Duodenal mucosa (tissue), 2 donors: ENCODE measurements at regions not wholly inside any gene's neighbourhood (a gene's known extent, or its start where the extent isn't known, plus 50 kb on each side); places are given as distances from the start of the nearest gene placed in this dataset.
"Not testable (repeated sequence)": the region's sequence is repeated elsewhere in the genome, so short reads cannot be mapped to it uniquely, and the experiment has no call there.

Source experiments
- H3K27ac ChIP-seq: one replicate; pipeline ENCODE4 v1.7.0; 2013; ENCODE audit warnings: low read depth, low read length
- H3K27me3 ChIP-seq, 2 donors: one replicate each; pipeline ENCODE4 v1.7.0; 2013; ENCODE audit warnings: low read length in 2 of 2, control low read depth in 1 of 2; ENCODE audit not compliant: insufficient read depth in 2 of 2, control insufficient read depth in 1 of 2
- H3K36me3 ChIP-seq, 2 donors: one replicate each; pipeline ENCODE4 v1.7.0; 2013; ENCODE audit warnings: low read length in 2 of 2, control low read depth in 1 of 2; ENCODE audit not compliant: insufficient read depth in 2 of 2, control insufficient read depth in 1 of 2
- H3K4me1 ChIP-seq, 2 donors: one replicate each; pipeline ENCODE4 v1.7.0; 2013; ENCODE audit warnings: low read length in 2 of 2, control low read depth in 1 of 2; ENCODE audit not compliant: insufficient read depth in 2 of 2, control insufficient read depth in 1 of 2
- H3K4me3 ChIP-seq, 2 donors: one replicate each; pipeline ENCODE4 v1.7.0; 2013; ENCODE audit warnings: low read length in 2 of 2, low read depth in 1 of 2
- H3K9ac ChIP-seq, 2 donors: one replicate each; pipeline ENCODE4 v1.7.0; 2013; ENCODE audit warnings: low read length in 2 of 2, low read depth in 1 of 2
- H3K9me3 ChIP-seq, 2 donors: one replicate each; pipeline ENCODE4 v1.7.0; 2013; ENCODE audit warnings: low read length in 2 of 2, control low read depth in 1 of 2; ENCODE audit not compliant: control insufficient read depth in 1 of 2

- Histone ChIP-seq H3K9me3 (peaks cover 0 to 2% of the 10 kb centered on the region in 2 donors), H3K27me3 (no peaks in the 10 kb centered on the region), H3K36me3 (no peaks in the 10 kb centered on the region), H3K4me3 (no peak overlapping the region), H3K9ac (no peak overlapping the region), H3K27ac (no peak overlapping the region), H3K4me1 (no peaks in the 10 kb centered on the region)
Observed at GRCh38 chr7:3174515-3175284, 126.4 kb upstream of the SDK1 start.

- H3K4me1 ChIP-seq, result no peaks in the 10 kb centered on the region
- H3K9me3 ChIP-seq, result peaks cover 0 to 2% of the 10 kb centered on the region in 2 donors
- no peaks in the 10 kb centered on the region for H3K36me3 ChIP-seq
- no peaks in the 10 kb centered on the region for H3K27me3 ChIP-seq
- no peak overlapping the region for H3K9ac ChIP-seq
- H3K27ac ChIP-seq, result no peak overlapping the region
- H3K4me3 ChIP-seq, result no peak overlapping the region
Observed at GRCh38 chr7:3175285-3175902, 125.7 kb upstream of the SDK1 start.

- no peak overlapping the region for H3K4me3 ChIP-seq
- H3K9me3 ChIP-seq, result peaks cover 0 to 2% of the 10 kb centered on the region in 2 donors
- H3K36me3 ChIP-seq, result no peaks in the 10 kb centered on the region
- H3K27me3 ChIP-seq, result no peaks in the 10 kb centered on the region
- no peaks in the 10 kb centered on the region for H3K4me1 ChIP-seq
- H3K27ac ChIP-seq, result no peak overlapping the region
- H3K9ac ChIP-seq, result no peak overlapping the region
Observed at GRCh38 chr7:3176112-3177000, 124.7 kb upstream of the SDK1 start.

- H3K27me3 ChIP-seq, result no peaks in the 10 kb centered on the region
- no peaks in the 10 kb centered on the region for H3K36me3 ChIP-seq
- H3K9ac ChIP-seq, result no peak overlapping the region
- H3K4me1 ChIP-seq, result no peaks in the 10 kb centered on the region
- peaks cover 0 to 2% of the 10 kb centered on the region in 2 donors for H3K9me3 ChIP-seq
- no peak overlapping the region for H3K4me3 ChIP-seq
- no peak overlapping the region for H3K27ac ChIP-seq
Observed at GRCh38 chr7:3177271-3177670, 123.8 kb upstream of the SDK1 start.

- no peaks in the 10 kb centered on the region for H3K4me1 ChIP-seq
- H3K9me3 ChIP-seq, result peaks cover 0 to 2% of the 10 kb centered on the region in 2 donors
- no peak overlapping the region for H3K27ac ChIP-seq
- H3K4me3 ChIP-seq, result no peak overlapping the region
- H3K27me3 ChIP-seq, result no peaks in the 10 kb centered on the region
- H3K9ac ChIP-seq, result no peak overlapping the region
- H3K36me3 ChIP-seq, result no peaks in the 10 kb centered on the region
Observed at GRCh38 chr7:3179456-3179855, 121.6 kb upstream of the SDK1 start.

- Histone ChIP-seq H3K4me3 (no peak overlapping the region), H3K36me3 (no peaks in the 10 kb centered on the region), H3K27me3 (no peaks in the 10 kb centered on the region), H3K27ac (no peak overlapping the region), H3K9me3 (peaks cover 0 to 2% of the 10 kb centered on the region in 2 donors), H3K4me1 (no peaks in the 10 kb centered on the region), H3K9ac (no peak overlapping the region)
Observed at GRCh38 chr7:3180604-3181003, 120.4 kb upstream of the SDK1 start.

GRCh38 chr7:3182055-3182454 is 119.0 kb upstream of the SDK1 start:
- H3K9me3 ChIP-seq, H3K27ac ChIP-seq, H3K27me3 ChIP-seq, H3K36me3 ChIP-seq, H3K4me3 ChIP-seq, H3K4me1 ChIP-seq, H3K9ac ChIP-seq: not testable (repeated sequence)

GRCh38 chr7:3187444-3188040 is 113.5 kb upstream of the SDK1 start:
- Histone ChIP-seq H3K4me1 (no peaks in the 10 kb centered on the region), H3K27ac (no peak overlapping the region), H3K36me3 (no peaks in the 10 kb centered on the region), H3K27me3 (no peaks in the 10 kb centered on the region), H3K9me3 (no peaks in the 10 kb centered on the region), H3K9ac (no peak overlapping the region), H3K4me3 (no peak overlapping the region)

- Histone ChIP-seq H3K4me3 (no peak overlapping the region), H3K36me3 (no peaks in the 10 kb centered on the region), H3K9me3 (no peaks in the 10 kb centered on the region), H3K27me3 (no peaks in the 10 kb centered on the region), H3K9ac (no peak overlapping the region), H3K27ac (no peak overlapping the region), H3K4me1 (no peaks in the 10 kb centered on the region)
Observed at GRCh38 chr7:3188946-3189345, 112.1 kb upstream of the SDK1 start.

GRCh38 chr7:3191548-3191947 is 109.5 kb upstream of the SDK1 start:
- no peak overlapping the region for H3K9ac ChIP-seq
- H3K27me3 ChIP-seq, result no peaks in the 10 kb centered on the region
- H3K36me3 ChIP-seq, result no peaks in the 10 kb centered on the region
- no peak overlapping the region for H3K4me3 ChIP-seq
- H3K4me1 ChIP-seq, result no peaks in the 10 kb centered on the region
- H3K9me3 ChIP-seq, result no peaks in the 10 kb centered on the region
- H3K27ac ChIP-seq, result no peak overlapping the region
